ENCODE measurements at regions not wholly inside any gene's neighbourhood (a gene's known extent, or its start where the extent isn't known, plus 50 kb on each side); places are given as distances from the start of the nearest gene placed in this dataset.

- TF ChIP-seq, protein P1, sequence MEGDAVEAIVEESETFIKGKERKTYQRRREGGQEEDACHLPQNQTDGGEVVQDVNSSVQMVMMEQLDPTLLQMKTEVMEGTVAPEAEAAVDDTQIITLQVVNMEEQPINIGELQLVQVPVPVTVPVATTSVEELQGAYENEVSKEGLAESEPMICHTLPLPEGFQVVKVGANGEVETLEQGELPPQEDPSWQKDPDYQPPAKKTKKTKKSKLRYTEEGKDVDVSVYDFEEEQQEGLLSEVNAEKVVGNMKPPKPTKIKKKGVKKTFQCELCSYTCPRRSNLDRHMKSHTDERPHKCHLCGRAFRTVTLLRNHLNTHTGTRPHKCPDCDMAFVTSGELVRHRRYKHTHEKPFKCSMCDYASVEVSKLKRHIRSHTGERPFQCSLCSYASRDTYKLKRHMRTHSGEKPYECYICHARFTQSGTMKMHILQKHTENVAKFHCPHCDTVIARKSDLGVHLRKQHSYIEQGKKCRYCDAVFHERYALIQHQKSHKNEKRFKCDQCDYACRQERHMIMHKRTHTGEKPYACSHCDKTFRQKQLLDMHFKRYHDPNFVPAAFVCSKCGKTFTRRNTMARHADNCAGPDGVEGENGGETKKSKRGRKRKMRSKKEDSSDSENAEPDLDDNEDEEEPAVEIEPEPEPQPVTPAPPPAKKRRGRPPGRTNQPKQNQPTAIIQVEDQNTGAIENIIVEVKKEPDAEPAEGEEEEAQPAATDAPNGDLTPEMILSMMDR (IDR thresholded peaks at IDR 0.05) = no peak
- TF ChIP-seq POLR2A (IDR thresholded peaks at IDR 0.05) = no peak
These were observed 371.8 kb upstream of the ACVR2A start for GRCh38 chr2:147473075-147473474.

Measured in uterus (tissue), 2 donors.